SK-N-SH treated with all-trans-retinoic acid at 6 μM for 48 hours (cell line): ENCODE measurements at regions not wholly inside any gene's neighbourhood (a gene's known extent, or its start where the extent isn't known, plus 50 kb on each side); places are given as distances from the start of the nearest gene placed in this dataset.

Source experiments
- ARNTL ChIP-seq: fragments of 450-650 bp; formaldehyde crosslinking; IDR thresholded peaks from 2 replicates; pipeline ENCODE4 v1.5.0; 2020; ENCODE audit warnings: low read depth, mild to moderate bottlenecking, moderate library complexity, borderline replicate concordance
- ISL1 ChIP-seq: fragments of 250-450 bp; sonication (Bioruptor Pico); IDR thresholded peaks from 2 replicates; pipeline ENCODE4 v2.1.2; 2022; ENCODE audit warnings: mild to moderate bottlenecking, moderate library complexity

DNA sequence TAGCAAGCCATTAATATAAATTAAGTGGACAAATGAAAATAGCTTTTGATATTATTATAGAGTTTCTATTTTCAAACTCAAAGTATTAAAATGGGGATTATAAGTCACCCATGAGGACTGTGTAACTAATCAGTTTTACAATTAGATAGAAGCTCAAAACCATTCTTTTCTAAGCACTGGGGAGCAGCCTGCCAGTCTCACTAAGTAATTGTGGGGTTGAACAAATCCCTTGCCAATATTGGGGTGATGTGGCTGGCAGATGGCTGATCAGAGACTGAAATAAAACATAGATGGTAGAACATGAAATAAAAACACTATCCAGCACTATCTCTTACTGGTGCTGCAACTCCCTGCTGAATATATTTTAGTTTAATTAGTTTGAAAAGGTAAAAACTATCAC, 353.2 kb downstream of the FLRT2 start:
- TF ChIP-seq ISL1 (CRISPR knock-in tag) = no peak
- no peak for TF ChIP-seq ARNTL (CRISPR knock-in tag)
